K562 (cell line): ENCODE measurements at regions not wholly inside any gene's neighbourhood (a gene's known extent, or its start where the extent isn't known, plus 50 kb on each side); places are given as distances from the start of the nearest gene placed in this dataset.

Experiments
- HDAC3 ChIP-seq: fragments of 450-650 bp; IDR thresholded peaks from 2 replicates; pipeline ENCODE4 v1.6.1; 2018; ENCODE audit warnings: borderline replicate concordance, mild to moderate bottlenecking, moderate library complexity; ENCODE audit not compliant: partially characterized antibody
- HOMEZ ChIP-seq: fragments of 250-450 bp; sonication (Bioruptor Pico); IDR thresholded peaks from 2 replicates; pipeline ENCODE4 v1.4.0; 2020; ENCODE audit warnings: mild to moderate bottlenecking, moderate library complexity
- POLR2H ChIP-seq: IDR thresholded peaks from 2 replicates; pipeline ENCODE4 v1.6.1; 2016; ENCODE audit warnings: missing genetic modification characterization, low read depth, mild to moderate bottlenecking, control low read depth, missing compliant biosample characterization, moderate library complexity
- PYGO2 ChIP-seq: fragments of 450-650 bp; IDR thresholded peaks from 2 replicates; pipeline ENCODE4 v1.6.1; 2016; ENCODE audit warnings: mild to moderate bottlenecking, missing genetic modification characterization, moderate library complexity, missing compliant biosample characterization
- XRCC3 ChIP-seq: fragments of 450-650 bp; IDR thresholded peaks from 2 replicates; pipeline ENCODE4 v1.6.1; 2017; ENCODE audit warnings: mild to moderate bottlenecking, moderate library complexity
- ZNF41 ChIP-seq: fragments of 250-450 bp; sonication (Bioruptor Pico); conservative IDR thresholded peaks from 2 replicates; pipeline ENCODE4 v1.4.0; 2020; ENCODE audit warnings: mild to moderate bottlenecking
- ZNF561 ChIP-seq: fragments of 450-650 bp; formaldehyde crosslinking; conservative IDR thresholded peaks from 2 replicates; pipeline ENCODE4 v1.4.0; 2020; ENCODE audit warnings: mild to moderate bottlenecking, moderate library complexity
- ZNF586 ChIP-seq: fragments of 450-650 bp; formaldehyde crosslinking; conservative IDR thresholded peaks from 2 replicates; pipeline ENCODE4 v1.4.0; 2020; ENCODE audit warnings: mild to moderate bottlenecking, moderate library complexity
- TF ChIP-seq, protein P1 (sequence below): fragments of 250-450 bp; sonication (Bioruptor Pico); IDR thresholded peaks from 2 replicates; pipeline ENCODE4 v1.4.0; 2020; ENCODE audit warnings: mild to moderate bottlenecking
- TF ChIP-seq, protein P2 (sequence below): fragments of 450-650 bp; IDR thresholded peaks from 2 replicates; pipeline ENCODE4 v1.6.1; 2016; ENCODE audit warnings: borderline replicate concordance
- TF ChIP-seq, protein P3 (sequence below): fragments of 150-350 bp; IDR thresholded peaks from 2 replicates; pipeline ENCODE4 v1.6.1; 2014; ENCODE audit warnings: low read depth, mild to moderate bottlenecking, low read length, borderline replicate concordance
- TF ChIP-seq, protein P4 (sequence below): sonication (generic); formaldehyde crosslinking; IDR thresholded peaks from 2 replicates; pipeline ENCODE4 v1.8.0; 2023; ENCODE audit warnings: missing genetic modification reagents, mild to moderate bottlenecking, borderline replicate concordance

GRCh38 chr6:86683132-86683908 lies 254.0 kb upstream of the HTR1E start (continued):
- TF ChIP-seq HOMEZ (CRISPR knock-in tag) (no peak), XRCC3 (no peak), ZNF586 (CRISPR knock-in tag) (no peak), ZNF41 (CRISPR knock-in tag) (no peak), HDAC3 (peak; percentile 83), PYGO2 (peak; percentile 59; the same call in 1 of the 2 replicates), POLR2H (tag) (no peak; the same call in 1 of the 2 replicates), ZNF561 (CRISPR knock-in tag) (no peak)
- TF ChIP-seq, protein P1, sequence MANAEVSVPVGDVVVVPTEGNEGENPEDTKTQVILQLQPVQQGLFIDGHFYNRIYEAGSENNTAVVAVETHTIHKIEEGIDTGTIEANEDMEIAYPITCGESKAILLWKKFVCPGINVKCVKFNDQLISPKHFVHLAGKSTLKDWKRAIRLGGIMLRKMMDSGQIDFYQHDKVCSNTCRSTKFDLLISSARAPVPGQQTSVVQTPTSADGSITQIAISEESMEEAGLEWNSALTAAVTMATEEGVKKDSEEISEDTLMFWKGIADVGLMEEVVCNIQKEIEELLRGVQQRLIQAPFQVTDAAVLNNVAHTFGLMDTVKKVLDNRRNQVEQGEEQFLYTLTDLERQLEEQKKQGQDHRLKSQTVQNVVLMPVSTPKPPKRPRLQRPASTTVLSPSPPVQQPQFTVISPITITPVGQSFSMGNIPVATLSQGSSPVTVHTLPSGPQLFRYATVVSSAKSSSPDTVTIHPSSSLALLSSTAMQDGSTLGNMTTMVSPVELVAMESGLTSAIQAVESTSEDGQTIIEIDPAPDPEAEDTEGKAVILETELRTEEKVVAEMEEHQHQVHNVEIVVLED (CRISPR knock-in tag), result 0 out of 2 replicates have a peak, but pooled peaks have one; percentile 5
- TF ChIP-seq, protein P2, sequence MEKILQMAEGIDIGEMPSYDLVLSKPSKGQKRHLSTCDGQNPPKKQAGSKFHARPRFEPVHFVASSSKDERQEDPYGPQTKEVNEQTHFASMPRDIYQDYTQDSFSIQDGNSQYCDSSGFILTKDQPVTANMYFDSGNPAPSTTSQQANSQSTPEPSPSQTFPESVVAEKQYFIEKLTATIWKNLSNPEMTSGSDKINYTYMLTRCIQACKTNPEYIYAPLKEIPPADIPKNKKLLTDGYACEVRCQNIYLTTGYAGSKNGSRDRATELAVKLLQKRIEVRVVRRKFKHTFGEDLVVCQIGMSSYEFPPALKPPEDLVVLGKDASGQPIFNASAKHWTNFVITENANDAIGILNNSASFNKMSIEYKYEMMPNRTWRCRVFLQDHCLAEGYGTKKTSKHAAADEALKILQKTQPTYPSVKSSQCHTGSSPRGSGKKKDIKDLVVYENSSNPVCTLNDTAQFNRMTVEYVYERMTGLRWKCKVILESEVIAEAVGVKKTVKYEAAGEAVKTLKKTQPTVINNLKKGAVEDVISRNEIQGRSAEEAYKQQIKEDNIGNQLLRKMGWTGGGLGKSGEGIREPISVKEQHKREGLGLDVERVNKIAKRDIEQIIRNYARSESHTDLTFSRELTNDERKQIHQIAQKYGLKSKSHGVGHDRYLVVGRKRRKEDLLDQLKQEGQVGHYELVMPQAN, result no peak
- TF ChIP-seq, protein P3, sequence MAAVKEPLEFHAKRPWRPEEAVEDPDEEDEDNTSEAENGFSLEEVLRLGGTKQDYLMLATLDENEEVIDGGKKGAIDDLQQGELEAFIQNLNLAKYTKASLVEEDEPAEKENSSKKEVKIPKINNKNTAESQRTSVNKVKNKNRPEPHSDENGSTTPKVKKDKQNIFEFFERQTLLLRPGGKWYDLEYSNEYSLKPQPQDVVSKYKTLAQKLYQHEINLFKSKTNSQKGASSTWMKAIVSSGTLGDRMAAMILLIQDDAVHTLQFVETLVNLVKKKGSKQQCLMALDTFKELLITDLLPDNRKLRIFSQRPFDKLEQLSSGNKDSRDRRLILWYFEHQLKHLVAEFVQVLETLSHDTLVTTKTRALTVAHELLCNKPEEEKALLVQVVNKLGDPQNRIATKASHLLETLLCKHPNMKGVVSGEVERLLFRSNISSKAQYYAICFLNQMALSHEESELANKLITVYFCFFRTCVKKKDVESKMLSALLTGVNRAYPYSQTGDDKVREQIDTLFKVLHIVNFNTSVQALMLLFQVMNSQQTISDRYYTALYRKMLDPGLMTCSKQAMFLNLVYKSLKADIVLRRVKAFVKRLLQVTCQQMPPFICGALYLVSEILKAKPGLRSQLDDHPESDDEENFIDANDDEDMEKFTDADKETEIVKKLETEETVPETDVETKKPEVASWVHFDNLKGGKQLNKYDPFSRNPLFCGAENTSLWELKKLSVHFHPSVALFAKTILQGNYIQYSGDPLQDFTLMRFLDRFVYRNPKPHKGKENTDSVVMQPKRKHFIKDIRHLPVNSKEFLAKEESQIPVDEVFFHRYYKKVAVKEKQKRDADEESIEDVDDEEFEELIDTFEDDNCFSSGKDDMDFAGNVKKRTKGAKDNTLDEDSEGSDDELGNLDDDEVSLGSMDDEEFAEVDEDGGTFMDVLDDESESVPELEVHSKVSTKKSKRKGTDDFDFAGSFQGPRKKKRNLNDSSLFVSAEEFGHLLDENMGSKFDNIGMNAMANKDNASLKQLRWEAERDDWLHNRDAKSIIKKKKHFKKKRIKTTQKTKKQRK, result no peak
- TF ChIP-seq, protein P4, sequence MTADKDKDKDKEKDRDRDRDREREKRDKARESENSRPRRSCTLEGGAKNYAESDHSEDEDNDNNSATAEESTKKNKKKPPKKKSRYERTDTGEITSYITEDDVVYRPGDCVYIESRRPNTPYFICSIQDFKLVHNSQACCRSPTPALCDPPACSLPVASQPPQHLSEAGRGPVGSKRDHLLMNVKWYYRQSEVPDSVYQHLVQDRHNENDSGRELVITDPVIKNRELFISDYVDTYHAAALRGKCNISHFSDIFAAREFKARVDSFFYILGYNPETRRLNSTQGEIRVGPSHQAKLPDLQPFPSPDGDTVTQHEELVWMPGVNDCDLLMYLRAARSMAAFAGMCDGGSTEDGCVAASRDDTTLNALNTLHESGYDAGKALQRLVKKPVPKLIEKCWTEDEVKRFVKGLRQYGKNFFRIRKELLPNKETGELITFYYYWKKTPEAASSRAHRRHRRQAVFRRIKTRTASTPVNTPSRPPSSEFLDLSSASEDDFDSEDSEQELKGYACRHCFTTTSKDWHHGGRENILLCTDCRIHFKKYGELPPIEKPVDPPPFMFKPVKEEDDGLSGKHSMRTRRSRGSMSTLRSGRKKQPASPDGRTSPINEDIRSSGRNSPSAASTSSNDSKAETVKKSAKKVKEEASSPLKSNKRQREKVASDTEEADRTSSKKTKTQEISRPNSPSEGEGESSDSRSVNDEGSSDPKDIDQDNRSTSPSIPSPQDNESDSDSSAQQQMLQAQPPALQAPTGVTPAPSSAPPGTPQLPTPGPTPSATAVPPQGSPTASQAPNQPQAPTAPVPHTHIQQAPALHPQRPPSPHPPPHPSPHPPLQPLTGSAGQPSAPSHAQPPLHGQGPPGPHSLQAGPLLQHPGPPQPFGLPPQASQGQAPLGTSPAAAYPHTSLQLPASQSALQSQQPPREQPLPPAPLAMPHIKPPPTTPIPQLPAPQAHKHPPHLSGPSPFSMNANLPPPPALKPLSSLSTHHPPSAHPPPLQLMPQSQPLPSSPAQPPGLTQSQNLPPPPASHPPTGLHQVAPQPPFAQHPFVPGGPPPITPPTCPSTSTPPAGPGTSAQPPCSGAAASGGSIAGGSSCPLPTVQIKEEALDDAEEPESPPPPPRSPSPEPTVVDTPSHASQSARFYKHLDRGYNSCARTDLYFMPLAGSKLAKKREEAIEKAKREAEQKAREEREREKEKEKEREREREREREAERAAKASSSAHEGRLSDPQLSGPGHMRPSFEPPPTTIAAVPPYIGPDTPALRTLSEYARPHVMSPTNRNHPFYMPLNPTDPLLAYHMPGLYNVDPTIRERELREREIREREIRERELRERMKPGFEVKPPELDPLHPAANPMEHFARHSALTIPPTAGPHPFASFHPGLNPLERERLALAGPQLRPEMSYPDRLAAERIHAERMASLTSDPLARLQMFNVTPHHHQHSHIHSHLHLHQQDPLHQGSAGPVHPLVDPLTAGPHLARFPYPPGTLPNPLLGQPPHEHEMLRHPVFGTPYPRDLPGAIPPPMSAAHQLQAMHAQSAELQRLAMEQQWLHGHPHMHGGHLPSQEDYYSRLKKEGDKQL (CRISPR knock-in tag), result no peak
